ENCODE measurements at regions not wholly inside any gene's neighbourhood (a gene's known extent, or its start where the extent isn't known, plus 50 kb on each side); places are given as distances from the start of the nearest gene placed in this dataset.
"Not testable (repeated sequence)": the region's sequence is repeated elsewhere in the genome, so short reads cannot be mapped to it uniquely, and the experiment has no call there.

DNA sequence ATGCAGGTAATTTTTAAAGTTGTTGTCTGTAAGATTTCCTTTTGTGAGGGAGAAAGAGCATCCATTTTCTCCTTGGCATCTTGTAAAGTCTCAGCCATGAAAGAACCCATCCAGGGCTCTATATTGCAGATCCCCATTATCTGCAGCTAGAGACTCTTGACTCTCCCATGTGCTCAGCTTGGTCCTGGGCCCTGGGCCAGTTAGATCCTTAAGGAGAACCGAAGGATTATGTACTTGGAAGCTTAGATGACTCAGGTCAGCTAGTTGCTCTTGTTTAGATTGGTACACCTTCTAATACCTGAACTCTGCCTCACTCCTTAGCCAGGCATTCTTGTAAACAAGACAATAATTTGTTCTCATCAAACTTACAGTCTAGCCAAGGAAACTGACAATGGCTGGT lies 1617.6 kb downstream of the KHDRBS2 start:
- Histone ChIP-seq H3K9ac (ENCODE audit: extremely low read depth, insufficient read length, low read length) (no peak overlapping the region), H2AFZ (ENCODE audit: low read length) (no peak overlapping the region), H3K79me2 (ENCODE audit: insufficient read depth, low read length) (no peaks in the 10 kb centered on the region), H3K56ac (ENCODE audit: insufficient read length, low read depth, low read length) (no peak overlapping the region), H3K4me2 (ENCODE audit: insufficient read depth, insufficient read length, low read length) (no peak overlapping the region), H4K20me1 (ENCODE audit: control insufficient read depth, insufficient read depth, insufficient read length) (no peaks in the 10 kb centered on the region), H4K5ac (ENCODE audit: insufficient read length, low read depth, low read length) (no peak overlapping the region), H2BK20ac (ENCODE audit: low read depth, low read length, poor library complexity, severe bottlenecking) (no peak overlapping the region), H3K27me3 (ENCODE audit: insufficient read depth, low read length) (no peaks in the 10 kb centered on the region), H3K79me1 (ENCODE audit: insufficient read depth, low read depth, low read length, poor library complexity, severe bottlenecking) (no peaks in the 10 kb centered on the region), H3K4ac (ENCODE audit: low read depth, low read length) (no peak overlapping the region), H3K4me1 (ENCODE audit: insufficient read depth, low read length) (peaks cover 2% of the 10 kb centered on the region; the same call in 1 of the 2 replicates), H4K8ac (replicated peaks; ENCODE audit: insufficient read length, low read depth, low read length) (no peak overlapping the region), H3K18ac (ENCODE audit: insufficient read length, low read depth, low read length) (no peak overlapping the region), H3K27ac (ENCODE audit: insufficient read length, low read depth, low read length) (no peak overlapping the region), H3K9me3 (ENCODE audit: control insufficient read depth, low read depth, low read length) (peaks cover 6% of the 10 kb centered on the region), H3K23ac (ENCODE audit: insufficient read length, low read depth, low read length) (no peak overlapping the region), H4K91ac (ENCODE audit: insufficient read length, low read depth, low read length) (no peak overlapping the region), H3T11ph (ENCODE audit: low read length) (no peak overlapping the region), H2BK15ac (ENCODE audit: low read depth, low read length) (no peak overlapping the region), H3K23me2 (ENCODE audit: insufficient read length, low read depth, low read length, poor library complexity, severe bottlenecking) (no peaks in the 10 kb centered on the region), H2BK12ac (ENCODE audit: insufficient read length, low read depth, low read length) (no peak overlapping the region), H2BK5ac (ENCODE audit: insufficient read length, low read length) (no peak overlapping the region), H2AK5ac (ENCODE audit: insufficient read length, low read length) (no peak overlapping the region), H3K14ac (ENCODE audit: insufficient read depth, low read length) (no peak overlapping the region), H2BK120ac (ENCODE audit: low read depth, low read length, poor library complexity, severe bottlenecking) (no peak overlapping the region)
- WGBS (ENCODE audit: extremely low coverage, insufficient read length, low lambda C conversion rate) = no CpG with 5 or more reads among the region's 1 CpG
- Mint-ChIP-seq H3K4me1 (peaks cover 27 to 28% of the 10 kb centered on the region in 2 experiments), H3K4me3 (no peak overlapping the region), H3K9me3 (peaks cover 8 to 55% of the 10 kb centered on the region in 2 experiments; a peak in 4 of 5 replicates), H3K27ac (no peak overlapping the region), H3K36me3 (ENCODE audit: insufficient read depth in 1 of 3, low read depth in 3 of 3) (peaks cover 14 to 34% (median 19%) of the 10 kb centered on the region in 3 experiments; a peak in 6 of 7 replicates), H3K27me3 (ENCODE audit: low read depth) (no peaks in the 10 kb centered on the region; the same call in 1 of the 2 replicates)
- TF ChIP-seq, protein P1, sequence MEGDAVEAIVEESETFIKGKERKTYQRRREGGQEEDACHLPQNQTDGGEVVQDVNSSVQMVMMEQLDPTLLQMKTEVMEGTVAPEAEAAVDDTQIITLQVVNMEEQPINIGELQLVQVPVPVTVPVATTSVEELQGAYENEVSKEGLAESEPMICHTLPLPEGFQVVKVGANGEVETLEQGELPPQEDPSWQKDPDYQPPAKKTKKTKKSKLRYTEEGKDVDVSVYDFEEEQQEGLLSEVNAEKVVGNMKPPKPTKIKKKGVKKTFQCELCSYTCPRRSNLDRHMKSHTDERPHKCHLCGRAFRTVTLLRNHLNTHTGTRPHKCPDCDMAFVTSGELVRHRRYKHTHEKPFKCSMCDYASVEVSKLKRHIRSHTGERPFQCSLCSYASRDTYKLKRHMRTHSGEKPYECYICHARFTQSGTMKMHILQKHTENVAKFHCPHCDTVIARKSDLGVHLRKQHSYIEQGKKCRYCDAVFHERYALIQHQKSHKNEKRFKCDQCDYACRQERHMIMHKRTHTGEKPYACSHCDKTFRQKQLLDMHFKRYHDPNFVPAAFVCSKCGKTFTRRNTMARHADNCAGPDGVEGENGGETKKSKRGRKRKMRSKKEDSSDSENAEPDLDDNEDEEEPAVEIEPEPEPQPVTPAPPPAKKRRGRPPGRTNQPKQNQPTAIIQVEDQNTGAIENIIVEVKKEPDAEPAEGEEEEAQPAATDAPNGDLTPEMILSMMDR (conservative IDR thresholded peaks at IDR 0.05) = no peak
- no peak for DNase-seq

DNA sequence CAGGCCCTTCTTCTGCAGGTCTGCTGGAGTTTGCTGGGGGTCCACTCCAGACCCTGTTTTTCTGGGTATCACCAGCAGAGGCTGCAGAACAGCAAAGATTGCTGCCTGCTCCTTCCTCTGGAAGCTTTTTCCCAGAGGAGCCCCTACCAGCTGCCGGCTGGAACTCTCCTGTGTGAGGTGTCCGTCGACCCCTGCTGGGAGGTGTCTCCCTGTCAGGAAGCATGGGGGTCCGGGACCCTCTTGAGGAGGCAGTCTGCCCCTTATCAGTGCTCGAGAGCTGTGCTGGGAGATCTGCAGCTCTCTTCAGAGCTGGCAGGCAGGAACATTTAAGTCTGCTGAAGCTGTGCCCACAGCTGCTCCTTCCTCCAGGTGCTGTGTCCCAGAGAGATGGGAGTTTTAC lies 1622.8 kb downstream of the KHDRBS2 start:
- not testable (repeated sequence) for H3K79me2 ChIP-seq (ENCODE audit: insufficient read depth, low read length); H2AFZ ChIP-seq (ENCODE audit: low read length)

More for the DNA sequence above, 1622.8 kb downstream of the KHDRBS2 start:
- H3K9ac ChIP-seq (ENCODE audit: extremely low read depth, insufficient read length, low read length); H2AK5ac ChIP-seq (ENCODE audit: insufficient read length, low read length); H3K27ac ChIP-seq (ENCODE audit: insufficient read length, low read depth, low read length); H2BK120ac ChIP-seq (ENCODE audit: low read depth, low read length, poor library complexity, severe bottlenecking); H3K18ac ChIP-seq (ENCODE audit: insufficient read length, low read depth, low read length); H3K4ac ChIP-seq (ENCODE audit: low read depth, low read length); H3T11ph ChIP-seq (ENCODE audit: low read length); H3K4me3 Mint-ChIP-seq; H3K4me1 Mint-ChIP-seq; H4K8ac ChIP-seq (replicated peaks; ENCODE audit: insufficient read length, low read depth, low read length); H3K23ac ChIP-seq (ENCODE audit: insufficient read length, low read depth, low read length); H3K79me1 ChIP-seq (ENCODE audit: insufficient read depth, low read depth, low read length, poor library complexity, severe bottlenecking); H2BK5ac ChIP-seq (ENCODE audit: insufficient read length, low read length); DNase-seq; H3K56ac ChIP-seq (ENCODE audit: insufficient read length, low read depth, low read length); H2BK15ac ChIP-seq (ENCODE audit: low read depth, low read length); H3K27me3 Mint-ChIP-seq (ENCODE audit: low read depth); H3K23me2 ChIP-seq (ENCODE audit: insufficient read length, low read depth, low read length, poor library complexity, severe bottlenecking); H3K4me1 ChIP-seq (ENCODE audit: insufficient read depth, low read length); H3K4me2 ChIP-seq (ENCODE audit: insufficient read depth, insufficient read length, low read length); H2BK12ac ChIP-seq (ENCODE audit: insufficient read length, low read depth, low read length); H3K9me3 ChIP-seq (ENCODE audit: control insufficient read depth, low read depth, low read length); H4K20me1 ChIP-seq (ENCODE audit: control insufficient read depth, insufficient read depth, insufficient read length); H4K5ac ChIP-seq (ENCODE audit: insufficient read length, low read depth, low read length); H3K27ac Mint-ChIP-seq; H4K91ac ChIP-seq (ENCODE audit: insufficient read length, low read depth, low read length); H2BK20ac ChIP-seq (ENCODE audit: low read depth, low read length, poor library complexity, severe bottlenecking); H3K27me3 ChIP-seq (ENCODE audit: insufficient read depth, low read length); H3K14ac ChIP-seq (ENCODE audit: insufficient read depth, low read length): not testable (repeated sequence)
- no CpG with 5 or more reads among the region's 5 CpGs for WGBS (ENCODE audit: extremely low coverage, insufficient read length, low lambda C conversion rate)
- Mint-ChIP-seq H3K9me3 (peaks cover 43 to 70% of the 10 kb centered on the region in 2 experiments), H3K36me3 (ENCODE audit: insufficient read depth in 1 of 3, low read depth in 3 of 3) (peaks cover 37 to 60% (median 38%) of the 10 kb centered on the region in 3 experiments)
